Mesenchymal stem cell (in vitro differentiated cells and primary cell): ENCODE measurements at regions not wholly inside any gene's neighbourhood (a gene's known extent, or its start where the extent isn't known, plus 50 kb on each side); places are given as distances from the start of the nearest gene placed in this dataset.

Experiments
- DNase-seq: peaks from one replicate; pipeline ENCODE4 v3.0.0-alpha.2; 2013
- H2AFZ ChIP-seq: one replicate; pipeline ENCODE4 v1.6.1; 2013; ENCODE audit warnings: low read depth, mild to moderate bottlenecking, control low read depth, inconsistent platforms, low read length, moderate library complexity
- H2AK5ac ChIP-seq: 2 replicates; pipeline ENCODE4 v1.6.1; 2013; ENCODE audit warnings: low read length, moderate library complexity, mild to moderate bottlenecking, inconsistent platforms; ENCODE audit not compliant: severe bottlenecking
- H2BK120ac ChIP-seq: one replicate; pipeline ENCODE4 v1.6.1; 2013; ENCODE audit warnings: low read depth, mild to moderate bottlenecking, inconsistent platforms, low read length, moderate library complexity
- H2BK12ac ChIP-seq, 2 experiments: one replicate each; pipeline ENCODE4 v1.6.1; 2013; ENCODE audit warnings: inconsistent platforms in 2 of 2, low read length in 2 of 2, mild to moderate bottlenecking in 2 of 2, moderate library complexity in 2 of 2, control low read depth in 1 of 2
- H2BK15ac ChIP-seq: one replicate; pipeline ENCODE4 v1.6.1; 2013; ENCODE audit warnings: mild to moderate bottlenecking, low read depth, inconsistent platforms; ENCODE audit not compliant: poor library complexity, severe bottlenecking
- H2BK5ac ChIP-seq: 2 replicates; pipeline ENCODE4 v1.6.1; 2013; ENCODE audit warnings: low read depth, mild to moderate bottlenecking, low read length, control low read depth, inconsistent platforms; ENCODE audit not compliant: poor library complexity, severe bottlenecking
- H3K14ac ChIP-seq, 2 experiments: one replicate each; pipeline ENCODE4 v1.6.1; 2013; ENCODE audit warnings: inconsistent platforms in 2 of 2, low read length in 2 of 2, control low read depth in 1 of 2, mild to moderate bottlenecking in 1 of 2, moderate library complexity in 1 of 2
- H3K18ac ChIP-seq, 2 experiments: one replicate each; pipeline ENCODE4 v1.6.1; 2013; ENCODE audit warnings: inconsistent platforms in 2 of 2, low read length in 2 of 2, control low read depth in 1 of 2, low read depth in 1 of 2, mild to moderate bottlenecking in 1 of 2
- H3K23ac ChIP-seq, 2 experiments: one replicate each; pipeline ENCODE4 v1.6.1; 2013; ENCODE audit warnings: inconsistent platforms in 2 of 2, low read length in 2 of 2, mild to moderate bottlenecking in 2 of 2, moderate library complexity in 2 of 2, control low read depth in 1 of 2
- H3K27ac ChIP-seq: 2 replicates; pipeline ENCODE4 v1.5.1; 2013; ENCODE audit warnings: mild to moderate bottlenecking, moderate library complexity, low read length, control low read depth, inconsistent platforms; ENCODE audit not compliant: poor library complexity, severe bottlenecking
- H3K27me3 ChIP-seq, 2 experiments: 2 replicates each; pipeline versions ENCODE4 v1.6.1 to v1.7.0; 2013; ENCODE audit warnings: low read length in 2 of 2, mild to moderate bottlenecking in 2 of 2, moderate library complexity in 2 of 2, control low read depth in 1 of 2, inconsistent platforms in 1 of 2; ENCODE audit not compliant: control insufficient read depth in 1 of 2, insufficient read depth in 1 of 2
- H3K36me3 ChIP-seq, 2 experiments: 2 replicates each; pipeline versions ENCODE4 v1.6.1 to v1.7.0; 2013; ENCODE audit warnings: low read length in 2 of 2, control low read depth in 1 of 2, inconsistent platforms in 1 of 2, low read depth in 1 of 2, mild to moderate bottlenecking in 1 of 2; ENCODE audit not compliant: insufficient read depth in 2 of 2, control insufficient read depth in 1 of 2
- H3K4ac ChIP-seq, 2 experiments: one replicate each; pipeline ENCODE4 v1.6.1; 2013; ENCODE audit warnings: inconsistent platforms in 2 of 2, low read length in 2 of 2, mild to moderate bottlenecking in 2 of 2, moderate library complexity in 2 of 2, control low read depth in 1 of 2, low read depth in 1 of 2
- H3K4me1 ChIP-seq: 2 replicates; pipeline ENCODE4 v1.6.1; 2013; ENCODE audit warnings: low read depth, low read length, control low read depth; ENCODE audit not compliant: control insufficient read depth, insufficient read depth
- H3K4me2 ChIP-seq: 2 replicates; pipeline ENCODE4 v1.6.1; 2013; ENCODE audit warnings: low read length, mild to moderate bottlenecking, inconsistent platforms; ENCODE audit not compliant: poor library complexity, severe bottlenecking
- H3K4me3 ChIP-seq, 2 experiments: 2 replicates each; pipeline versions ENCODE4 v1.5.1 to v1.7.0; 2013; ENCODE audit warnings: low read length in 2 of 2, mild to moderate bottlenecking in 2 of 2, control low read depth in 1 of 2, low read depth in 1 of 2; ENCODE audit not compliant: insufficient read depth in 1 of 2
- H3K79me1 ChIP-seq: replicated peaks from 2 replicates; pipeline ENCODE4 v1.6.1; 2013; ENCODE audit warnings: mild to moderate bottlenecking, control low read depth, low read length, inconsistent platforms; ENCODE audit not compliant: poor library complexity, severe bottlenecking
- H3K9ac ChIP-seq: 2 replicates; pipeline ENCODE4 v1.7.0; 2013; ENCODE audit warnings: mild to moderate bottlenecking, low read length, moderate library complexity
- H3K9me3 ChIP-seq: 2 replicates; pipeline ENCODE4 v1.7.0; 2013; ENCODE audit warnings: mild to moderate bottlenecking, low read length; ENCODE audit not compliant: control insufficient read depth
- H4K8ac ChIP-seq: one replicate; pipeline ENCODE4 v1.6.1; 2013; ENCODE audit warnings: inconsistent platforms, mild to moderate bottlenecking, low read length, moderate library complexity
- H4K91ac ChIP-seq: one replicate; pipeline ENCODE4 v1.6.1; 2013; ENCODE audit warnings: mild to moderate bottlenecking, low read length, inconsistent platforms
- WGBS: methylation state at CpG from one replicate; pipeline ENCODE4 v1.1.7; 2013; ENCODE audit warnings: mixed read lengths; 5-methylcytosine and 5-hydroxymethylcytosine counted together

GRCh38 chr12:95601091-95601961 is 50.0 kb upstream of the USP44 start:
- Histone ChIP-seq H3K27ac (peak overlapping the region; percentile 66), H3K18ac (no peak overlapping the region), H3K4me3 (peak overlapping the region in 1 of 2 experiments; percentile 20), H2BK15ac (no peak overlapping the region), H3K4ac (no peak overlapping the region), H2AFZ (no peak overlapping the region), H3K4me1 (no peaks in the 10 kb centered on the region), H3K36me3 (no peaks in the 10 kb centered on the region), H3K79me1 (no peaks in the 10 kb centered on the region), H4K8ac (no peak overlapping the region), H2BK12ac (no peak overlapping the region), H3K23ac (no peak overlapping the region), H3K27me3 (no peaks in the 10 kb centered on the region), H3K9me3 (no peaks in the 10 kb centered on the region), H2AK5ac (peak overlapping the region; percentile 87), H2BK5ac (no peak overlapping the region), H3K4me2 (no peak overlapping the region), H3K9ac (peak overlapping the region; percentile 47), H4K91ac (no peak overlapping the region), H3K14ac (no peak overlapping the region), H2BK120ac (no peak overlapping the region)
- WGBS = 82% methylated on average over 4 of the region's 6 CpGs
- peak; percentile 68 for DNase-seq
